Bronchial epithelial cell (primary cell): ENCODE measurements at regions not wholly inside any gene's neighbourhood (a gene's known extent, or its start where the extent isn't known, plus 50 kb on each side); places are given as distances from the start of the nearest gene placed in this dataset.

Source experiments
- DNase-seq: peaks from one replicate; pipeline ENCODE4 v3.0.0-alpha.2; 2010; ENCODE audit warnings: low read depth
- FAIRE-seq: peaks from 2 replicates; lab custom pipeline; 2011; peaks lifted over from hg19 to GRCh38; lab: Jason Lieb, UNC
- H3K27me3 ChIP-seq: 2 replicates; pipeline ENCODE4 v1.5.1; 2011; ENCODE audit warnings: low read length; ENCODE audit not compliant: control insufficient read depth, insufficient read depth
- H3K36me3 ChIP-seq: 2 replicates; pipeline ENCODE4 v1.5.1; 2011; ENCODE audit warnings: low read length; ENCODE audit not compliant: control insufficient read depth, insufficient read depth
- H3K4me3 ChIP-seq: 2 replicates; pipeline ENCODE4 v1.5.1; 2011; ENCODE audit warnings: mild to moderate bottlenecking, low read depth, low read length, control low read depth
- CTCF ChIP-seq: IDR thresholded peaks from 2 replicates; pipeline ENCODE4 v1.5.1; 2011; ENCODE audit warnings: mild to moderate bottlenecking, moderate library complexity, low read length, control low read depth, inconsistent platforms; ENCODE audit not compliant: insufficient read depth, severe bottlenecking

GRCh38 chr22:26994801-26995200 lies 337.4 kb downstream of the MIAT start:
- FAIRE-seq (no peak), DNase-seq (no peak)

GRCh38 chr22:26995235-26995634 lies 337.8 kb downstream of the MIAT start:
- Histone ChIP-seq H3K36me3 (no peaks in the 10 kb centered on the region), H3K4me3 (no peak overlapping the region), H3K27me3 (no peaks in the 10 kb centered on the region)
- TF ChIP-seq CTCF: no peak
- DNase-seq: no peak
- no peak for FAIRE-seq

More at GRCh38 chr22:26994801-26995200, 337.4 kb downstream of the MIAT start:
- H3K36me3 ChIP-seq: no peaks in the 10 kb centered on the region
- no peak for TF ChIP-seq CTCF
- no peaks in the 10 kb centered on the region for H3K27me3 ChIP-seq
- no peak overlapping the region for H3K4me3 ChIP-seq

GRCh38 chr22:26996154-26996553 lies 338.8 kb downstream of the MIAT start:
- DNase-seq (no peak), FAIRE-seq (no peak)
- H3K4me3 ChIP-seq: no peak overlapping the region
- no peaks in the 10 kb centered on the region for H3K27me3 ChIP-seq
- no peak for TF ChIP-seq CTCF
- no peaks in the 10 kb centered on the region for H3K36me3 ChIP-seq

- DNase-seq (no peak), FAIRE-seq (no peak)
- Histone ChIP-seq H3K36me3 (no peaks in the 10 kb centered on the region), H3K27me3 (no peaks in the 10 kb centered on the region), H3K4me3 (no peak overlapping the region)
- TF ChIP-seq CTCF: no peak
Measured at GRCh38 chr22:26998129-26998528, 340.7 kb downstream of the MIAT start.

- no peaks in the 10 kb centered on the region for H3K27me3 ChIP-seq
- DNase-seq (no peak), FAIRE-seq (no peak)
- no peak for TF ChIP-seq CTCF
- H3K4me3 ChIP-seq: no peak overlapping the region
- H3K36me3 ChIP-seq: no peaks in the 10 kb centered on the region
Measured at GRCh38 chr22:26998716-26999115, 341.3 kb downstream of the MIAT start.

GRCh38 chr22:27003297-27003696 lies 345.9 kb downstream of the MIAT start:
- no peak for FAIRE-seq
- H3K27me3 ChIP-seq: no peaks in the 10 kb centered on the region
- TF ChIP-seq CTCF: no peak

More at GRCh38 chr22:27003297-27003696, 345.9 kb downstream of the MIAT start:
- Histone ChIP-seq H3K4me3 (no peak overlapping the region), H3K36me3 (no peaks in the 10 kb centered on the region)
- no peak for DNase-seq
